PC-3 (cell line): ENCODE measurements at regions not wholly inside any gene's neighbourhood (a gene's known extent, or its start where the extent isn't known, plus 50 kb on each side); places are given as distances from the start of the nearest gene placed in this dataset.
"Not testable (repeated sequence)": the region's sequence is repeated elsewhere in the genome, so short reads cannot be mapped to it uniquely, and the experiment has no call there.

Experiments used
- ATAC-seq: fragments of 200-7000 bp; cut with Tn5 transposase; 2 replicates; pipeline ENCODE4 v1.9.1; 2020; ENCODE audit warnings: mild to moderate bottlenecking, moderate library complexity
- BruUV-seq: library from RNA; stranded (reverse); fragments of 400-500 nt; replicated peaks from 2 replicates; lab custom pipeline; 2021; lab: Mats Ljungman, UMichigan
- CTCF ChIA-PET: fragments of 300-600 bp; sonication (Branson Sonifier 250); formaldehyde crosslinking; loops from one replicate; lab custom pipeline; 2022; ENCODE audit warnings: antibody characterized with exemption; lab: Charles Lee
- POLR2A ChIA-PET: fragments of 300-600 bp; sonication (Branson Sonifier 250); formaldehyde crosslinking; loops from one replicate; lab custom pipeline; 2022; ENCODE audit warnings: antibody characterized with exemption; ENCODE audit not compliant: unreplicated experiment; lab: Charles Lee
- DNase-seq: peaks from one replicate; pipeline ENCODE4 v3.0.0-alpha.2; 2015
- H2AFZ ChIP-seq: fragments of 300-600 bp; sonication (generic); 2 replicates; pipeline ENCODE4 v1.6.0; 2016; ENCODE audit warnings: antibody characterized with exemption, low read length
- H3F3A ChIP-seq: fragments of 300-600 bp; sonication (generic); one replicate; pipeline ENCODE4 v1.6.0; 2017; ENCODE audit warnings: antibody characterized with exemption, low read length, control low read depth, mild to moderate bottlenecking; ENCODE audit not compliant: unreplicated experiment
- H3K27ac ChIP-seq: fragments of 300-600 bp; sonication (generic); 2 replicates; pipeline ENCODE4 v1.5.1; 2016; ENCODE audit warnings: mild to moderate bottlenecking, low read length
- H3K27me3 ChIP-seq: fragments of 300-600 bp; sonication (generic); 2 replicates; pipeline ENCODE4 v1.6.1; 2016; ENCODE audit warnings: low read length, mixed read lengths
- H3K36me3 ChIP-seq: fragments of 300-600 bp; sonication (generic); 2 replicates; pipeline ENCODE4 v1.6.1; 2016; ENCODE audit warnings: low read depth, mixed run types, low read length, mixed read lengths
- H3K4me1 ChIP-seq: fragments of 300-600 bp; sonication (generic); 2 replicates; pipeline ENCODE4 v1.5.1; 2016; ENCODE audit warnings: low read length; ENCODE audit not compliant: insufficient read depth
- H3K4me2 ChIP-seq: fragments of 300-600 bp; sonication (generic); 2 replicates; pipeline ENCODE4 v1.6.0; 2016; ENCODE audit warnings: low read length
- H3K4me3 ChIP-seq: fragments of 300-600 bp; sonication (generic); 2 replicates; pipeline ENCODE4 v1.5.1; 2016; ENCODE audit warnings: mild to moderate bottlenecking, low read length, mixed read lengths
- H3K79me2 ChIP-seq: fragments of 300-600 bp; sonication (generic); 2 replicates; pipeline ENCODE4 v1.6.1; 2017; ENCODE audit warnings: low read length, mixed read lengths
- H3K9ac ChIP-seq: fragments of 300-600 bp; sonication (generic); 2 replicates; pipeline ENCODE4 v1.6.0; 2016; ENCODE audit warnings: mild to moderate bottlenecking, low read length
- H3K9me2 ChIP-seq: fragments of 300-600 bp; sonication (generic); replicated peaks from 2 replicates; pipeline ENCODE4 v1.6.1; 2016; ENCODE audit warnings: mixed run types, low read length, mixed read lengths
- H3K9me3 ChIP-seq: fragments of 300-600 bp; sonication (generic); 2 replicates; pipeline ENCODE4 v1.6.1; 2016; ENCODE audit warnings: low read length, mixed read lengths
- H4K20me1 ChIP-seq: fragments of 300-600 bp; sonication (generic); 2 replicates; pipeline ENCODE4 v1.6.1; 2016; ENCODE audit warnings: low read length, mixed read lengths
- CTCF ChIP-seq: fragments of 300-600 bp; sonication (generic); conservative IDR thresholded peaks from 2 replicates; pipeline ENCODE4 v1.5.1; 2017; ENCODE audit warnings: antibody characterized with exemption, low read depth, mild to moderate bottlenecking, low read length
- EZH2 ChIP-seq: fragments of 300-600 bp; sonication (generic); IDR thresholded peaks from one replicate; pipeline ENCODE4 v1.6.1; 2017; ENCODE audit warnings: antibody characterized with exemption, mild to moderate bottlenecking, low read length; ENCODE audit not compliant: unreplicated experiment
- EZH2phosphoT487 ChIP-seq: fragments of 300-600 bp; sonication (generic); IDR thresholded peaks from 2 replicates; pipeline ENCODE4 v1.6.1; 2018; ENCODE audit warnings: mild to moderate bottlenecking, antibody characterized with exemption, low read length, borderline replicate concordance
- intact Hi-C: fragments of 100-400 bp; cut with micrococcal nuclease; formaldehyde crosslinking; loops from 2 replicates; pipeline ENCODE4 v1.9.0; 2023

GRCh38 chr11:44367452-44367851 is 57.5 kb upstream of the ALX4 start:
- TF ChIP-seq EZH2, result no peak
- TF ChIP-seq CTCF, result no peak
- no peak for TF ChIP-seq EZH2phosphoT487
- POLR2A ChIA-PET, result no interaction called here
- CTCF ChIA-PET, result no interaction called here
- no peaks in the 10 kb centered on the region for H3K36me3 ChIP-seq
- no peaks in the 10 kb centered on the region for H3K9me2 ChIP-seq
- no peaks in the 10 kb centered on the region for H3K4me1 ChIP-seq
- H3F3A ChIP-seq, result no peaks in the 10 kb centered on the region
- no peak overlapping the region for H3K9ac ChIP-seq
- no peak overlapping the region for H3K4me3 ChIP-seq
- H3K9me3 ChIP-seq, result no peaks in the 10 kb centered on the region
- no peak overlapping the region for H2AFZ ChIP-seq
- DNase-seq (no peak), ATAC-seq (no peak)
- peaks cover 39% of the 10 kb centered on the region for H3K27me3 ChIP-seq
- no peaks in the 10 kb centered on the region for H4K20me1 ChIP-seq
- H3K4me2 ChIP-seq, result no peak overlapping the region
- intact Hi-C loops, result no loop called here
- BruUV-seq, result no TSS peak
- no peaks in the 10 kb centered on the region for H3K79me2 ChIP-seq
- no peak overlapping the region for H3K27ac ChIP-seq

GRCh38 chr11:44368886-44369285 is 58.9 kb upstream of the ALX4 start:
- intact Hi-C loops, result no loop called here
- ChIA-PET CTCF (no interaction called here), POLR2A (no interaction called here)
- Histone ChIP-seq H2AFZ (no peak overlapping the region), H3K9me2 (no peaks in the 10 kb centered on the region), H3K9ac (no peak overlapping the region), H3K36me3 (no peaks in the 10 kb centered on the region), H3K27ac (no peak overlapping the region), H3K9me3 (no peaks in the 10 kb centered on the region), H3K79me2 (no peaks in the 10 kb centered on the region), H3F3A (no peaks in the 10 kb centered on the region), H3K4me1 (no peaks in the 10 kb centered on the region), H4K20me1 (no peaks in the 10 kb centered on the region), H3K4me2 (no peak overlapping the region), H3K4me3 (no peak overlapping the region), H3K27me3 (peaks cover 25% of the 10 kb centered on the region)
- no peak for TF ChIP-seq EZH2phosphoT487
- no peak for TF ChIP-seq CTCF
- no peak for TF ChIP-seq EZH2
- no peak for DNase-seq
- ATAC-seq, result no peak
- no TSS peak for BruUV-seq

GRCh38 chr11:44371042-44371441 is 61.1 kb upstream of the ALX4 start:
- H3K4me1 ChIP-seq, H3K27ac ChIP-seq, H3K9me3 ChIP-seq, BruUV-seq, H3K4me3 ChIP-seq, ATAC-seq, H3F3A ChIP-seq, POLR2A ChIA-PET, intact Hi-C loops, DNase-seq, H3K9me2 ChIP-seq, H3K4me2 ChIP-seq, H3K36me3 ChIP-seq, H2AFZ ChIP-seq, H3K79me2 ChIP-seq, H3K9ac ChIP-seq, H4K20me1 ChIP-seq, CTCF ChIA-PET: not testable (repeated sequence)
- peaks cover 10% of the 10 kb centered on the region; the same call in 1 of the 2 replicates for H3K27me3 ChIP-seq
